MM.1S (cell line): ENCODE measurements at regions not wholly inside any gene's neighbourhood (a gene's known extent, or its start where the extent isn't known, plus 50 kb on each side); places are given as distances from the start of the nearest gene placed in this dataset.

Experiments used
- DNase-seq: peaks from one replicate; pipeline ENCODE4 v3.0.0-alpha.2; 2015
- H2AFZ ChIP-seq: fragments of 300-600 bp; sonication (generic); 2 replicates; pipeline ENCODE4 v1.6.0; 2016; ENCODE audit warnings: antibody characterized with exemption, low read length
- H3F3A ChIP-seq: fragments of 300-600 bp; sonication (generic); 2 replicates; pipeline ENCODE4 v1.6.1; 2016; ENCODE audit warnings: mild to moderate bottlenecking, antibody characterized with exemption, low read length, moderate library complexity, mixed read lengths; ENCODE audit not compliant: insufficient read depth
- H3K27ac ChIP-seq: fragments of 300-600 bp; sonication (generic); 2 replicates; pipeline ENCODE4 v1.5.1; 2016; ENCODE audit warnings: mild to moderate bottlenecking, low read length
- H3K27me3 ChIP-seq: fragments of 300-600 bp; sonication (generic); replicated peaks from 2 replicates; pipeline ENCODE4 v1.6.0; 2016; ENCODE audit warnings: low read length; ENCODE audit not compliant: insufficient read depth
- H3K36me3 ChIP-seq: fragments of 300-600 bp; sonication (generic); replicated peaks from 2 replicates; pipeline ENCODE4 v1.6.1; 2016; ENCODE audit warnings: mild to moderate bottlenecking, low read length, mixed read lengths; ENCODE audit not compliant: insufficient read depth
- H3K4me1 ChIP-seq: fragments of 300-600 bp; sonication (generic); 2 replicates; pipeline ENCODE4 v1.6.1; 2016; ENCODE audit warnings: low read length, mixed read lengths
- H3K4me2 ChIP-seq: fragments of 300-600 bp; sonication (generic); 2 replicates; pipeline ENCODE4 v1.6.0; 2016; ENCODE audit warnings: low read depth, low read length
- H3K4me3 ChIP-seq: fragments of 300-600 bp; sonication (generic); 2 replicates; pipeline ENCODE4 v1.5.1; 2016; ENCODE audit warnings: low read length, mixed read lengths
- H3K79me2 ChIP-seq: fragments of 300-600 bp; sonication (generic); 2 replicates; pipeline ENCODE4 v1.6.1; 2016; ENCODE audit warnings: mixed run types, low read length, mixed read lengths
- H3K9ac ChIP-seq: fragments of 300-600 bp; sonication (generic); 2 replicates; pipeline ENCODE4 v1.6.1; 2016; ENCODE audit warnings: low read length, mixed read lengths
- H3K9me2 ChIP-seq: fragments of 300-600 bp; sonication (generic); replicated peaks from 2 replicates; pipeline ENCODE4 v1.6.1; 2016; ENCODE audit warnings: mild to moderate bottlenecking, low read length, mixed read lengths; ENCODE audit not compliant: insufficient read depth
- H3K9me3 ChIP-seq: fragments of 300-600 bp; sonication (generic); replicated peaks from 2 replicates; pipeline ENCODE4 v1.6.1; 2016; ENCODE audit warnings: mild to moderate bottlenecking, low read length, mixed read lengths; ENCODE audit not compliant: insufficient read depth
- H4K20me1 ChIP-seq: fragments of 300-600 bp; sonication (generic); 2 replicates; pipeline ENCODE4 v1.6.1; 2016; ENCODE audit warnings: mild to moderate bottlenecking, low read length, moderate library complexity, mixed read lengths; ENCODE audit not compliant: insufficient read depth
- EZH2 ChIP-seq: fragments of 300-600 bp; sonication (generic); optimal IDR thresholded peaks from 2 replicates; pipeline ENCODE3; 2017; ENCODE audit warnings: low read depth, mild to moderate bottlenecking, antibody characterized with exemption, low read length, mixed read lengths
- EZH2phosphoT487 ChIP-seq: fragments of 300-600 bp; sonication (generic); IDR thresholded peaks from 2 replicates; pipeline ENCODE4 v1.6.1; 2018; ENCODE audit warnings: antibody characterized with exemption, low read length
- TF ChIP-seq, protein P1 (sequence below): fragments of 300-600 bp; sonication (generic); IDR thresholded peaks from 2 replicates; pipeline ENCODE4 v1.5.1; 2016; ENCODE audit warnings: antibody characterized with exemption, low read length, mixed read lengths

DNA sequence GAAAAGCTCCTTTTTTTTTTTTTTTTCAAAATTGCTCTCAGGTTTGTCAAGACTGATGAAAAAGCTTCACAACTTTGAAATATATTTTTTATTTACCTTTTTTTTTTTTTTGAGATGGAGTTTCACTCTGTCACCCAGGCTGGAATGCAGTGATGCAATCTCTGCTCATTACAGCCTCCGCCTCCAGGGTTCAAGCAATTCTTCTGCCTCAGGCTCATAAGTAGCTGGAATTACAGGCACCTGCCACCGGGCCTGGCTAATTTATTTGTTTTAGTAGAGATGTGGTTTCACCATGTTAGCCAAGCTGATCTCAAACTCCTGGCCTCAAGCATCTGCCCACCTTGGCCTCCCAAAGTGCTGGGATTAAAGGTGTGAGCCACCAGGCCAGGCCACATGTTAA is 1515.0 kb downstream of the OTOL1 start:
- H3K9me3 ChIP-seq = no peaks in the 10 kb centered on the region
- no peaks in the 10 kb centered on the region for H4K20me1 ChIP-seq
- H2AFZ ChIP-seq = no peak overlapping the region
- H3K9me2 ChIP-seq = no peaks in the 10 kb centered on the region
- no peak overlapping the region for H3K4me3 ChIP-seq
- TF ChIP-seq, protein P1, sequence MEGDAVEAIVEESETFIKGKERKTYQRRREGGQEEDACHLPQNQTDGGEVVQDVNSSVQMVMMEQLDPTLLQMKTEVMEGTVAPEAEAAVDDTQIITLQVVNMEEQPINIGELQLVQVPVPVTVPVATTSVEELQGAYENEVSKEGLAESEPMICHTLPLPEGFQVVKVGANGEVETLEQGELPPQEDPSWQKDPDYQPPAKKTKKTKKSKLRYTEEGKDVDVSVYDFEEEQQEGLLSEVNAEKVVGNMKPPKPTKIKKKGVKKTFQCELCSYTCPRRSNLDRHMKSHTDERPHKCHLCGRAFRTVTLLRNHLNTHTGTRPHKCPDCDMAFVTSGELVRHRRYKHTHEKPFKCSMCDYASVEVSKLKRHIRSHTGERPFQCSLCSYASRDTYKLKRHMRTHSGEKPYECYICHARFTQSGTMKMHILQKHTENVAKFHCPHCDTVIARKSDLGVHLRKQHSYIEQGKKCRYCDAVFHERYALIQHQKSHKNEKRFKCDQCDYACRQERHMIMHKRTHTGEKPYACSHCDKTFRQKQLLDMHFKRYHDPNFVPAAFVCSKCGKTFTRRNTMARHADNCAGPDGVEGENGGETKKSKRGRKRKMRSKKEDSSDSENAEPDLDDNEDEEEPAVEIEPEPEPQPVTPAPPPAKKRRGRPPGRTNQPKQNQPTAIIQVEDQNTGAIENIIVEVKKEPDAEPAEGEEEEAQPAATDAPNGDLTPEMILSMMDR = no peak
- no peak for TF ChIP-seq EZH2
- no peak for TF ChIP-seq EZH2phosphoT487
- no peak overlapping the region for H3K4me2 ChIP-seq
- H3K9ac ChIP-seq = no peak overlapping the region
- H3K36me3 ChIP-seq = no peaks in the 10 kb centered on the region
- H3K27ac ChIP-seq = no peak overlapping the region
- H3K79me2 ChIP-seq = no peaks in the 10 kb centered on the region
- no peaks in the 10 kb centered on the region for H3K4me1 ChIP-seq
- no peak for DNase-seq
- no peaks in the 10 kb centered on the region for H3F3A ChIP-seq
- no peaks in the 10 kb centered on the region for H3K27me3 ChIP-seq

DNA sequence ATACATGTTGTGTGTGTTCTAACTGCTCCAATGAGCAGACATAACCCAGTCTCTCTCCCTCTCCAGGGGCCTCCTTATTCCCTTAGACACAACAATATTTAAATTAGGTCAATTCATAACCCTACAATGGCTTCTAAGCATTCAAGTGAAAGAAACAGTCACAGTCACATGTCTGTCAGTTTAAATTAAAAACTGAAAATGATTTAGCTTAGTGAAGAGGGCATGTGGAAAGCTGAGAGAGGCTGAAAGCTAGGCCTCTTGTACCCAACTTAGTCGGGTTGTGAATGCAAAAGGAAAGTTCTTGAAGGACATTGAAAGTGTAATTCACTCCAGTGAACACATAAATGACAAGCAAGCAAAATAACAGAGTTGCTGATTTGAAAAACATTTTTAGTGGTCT is 1519.6 kb downstream of the OTOL1 start:
- TF ChIP-seq, protein P1 = no peak
- no peak for TF ChIP-seq EZH2phosphoT487
- no peak for TF ChIP-seq EZH2

GRCh38 chr3:163018067-163018466 is 1521.5 kb downstream of the OTOL1 start:
- no peaks in the 10 kb centered on the region for H3K79me2 ChIP-seq
- no peak overlapping the region for H3K27ac ChIP-seq
- no peaks in the 10 kb centered on the region for H3F3A ChIP-seq
- no peak overlapping the region for H3K4me3 ChIP-seq
- H3K9ac ChIP-seq = no peak overlapping the region
- no peaks in the 10 kb centered on the region for H3K9me2 ChIP-seq
- H3K36me3 ChIP-seq = no peaks in the 10 kb centered on the region
- DNase-seq = no peak
- no peaks in the 10 kb centered on the region for H4K20me1 ChIP-seq
- H3K4me2 ChIP-seq = no peak overlapping the region
- TF ChIP-seq, protein P1 = no peak
- TF ChIP-seq EZH2 (no peak), EZH2phosphoT487 (no peak)
- H3K27me3 ChIP-seq = no peaks in the 10 kb centered on the region
- no peaks in the 10 kb centered on the region; the same call in 1 of the 2 replicates for H3K4me1 ChIP-seq
- H3K9me3 ChIP-seq = no peaks in the 10 kb centered on the region
- H2AFZ ChIP-seq = no peak overlapping the region

More for the DNA sequence above, 1519.6 kb downstream of the OTOL1 start:
- Histone ChIP-seq H3K79me2 (no peaks in the 10 kb centered on the region), H3K4me1 (no peaks in the 10 kb centered on the region; the same call in 1 of the 2 replicates), H4K20me1 (no peaks in the 10 kb centered on the region), H3K4me2 (no peak overlapping the region), H3K4me3 (no peak overlapping the region), H3K27ac (no peak overlapping the region), H3K9me2 (no peaks in the 10 kb centered on the region), H2AFZ (no peak overlapping the region), H3F3A (no peaks in the 10 kb centered on the region), H3K27me3 (no peaks in the 10 kb centered on the region), H3K9ac (no peak overlapping the region), H3K36me3 (no peaks in the 10 kb centered on the region), H3K9me3 (no peaks in the 10 kb centered on the region)
- DNase-seq = no peak
